Activated CD8-positive, alpha-beta memory T cell treated with anti-CD3 and anti-CD28 coated beads for 1 hour (primary cell): ENCODE measurements at regions not wholly inside any gene's neighbourhood (a gene's known extent, or its start where the extent isn't known, plus 50 kb on each side); places are given as distances from the start of the nearest gene placed in this dataset.

Experiments
- DNase-seq, 2 donors: peaks; one replicate each; pipeline ENCODE4 v3.0.0-alpha.2; 2020; ENCODE audit warnings: low read depth in 1 of 2; ENCODE audit errors: extremely low read depth in 1 of 2

- DNase-seq: no peak
Observed at GRCh38 chr7:98467570-98468312, 66.9 kb upstream of the BAIAP2L1 start.

- DNase-seq: no peak
Observed at GRCh38 chr7:98465022-98465421, 64.1 kb upstream of the BAIAP2L1 start.

GRCh38 chr7:98464558-98464940 lies 63.7 kb upstream of the BAIAP2L1 start:
- no peak for DNase-seq

DNA sequence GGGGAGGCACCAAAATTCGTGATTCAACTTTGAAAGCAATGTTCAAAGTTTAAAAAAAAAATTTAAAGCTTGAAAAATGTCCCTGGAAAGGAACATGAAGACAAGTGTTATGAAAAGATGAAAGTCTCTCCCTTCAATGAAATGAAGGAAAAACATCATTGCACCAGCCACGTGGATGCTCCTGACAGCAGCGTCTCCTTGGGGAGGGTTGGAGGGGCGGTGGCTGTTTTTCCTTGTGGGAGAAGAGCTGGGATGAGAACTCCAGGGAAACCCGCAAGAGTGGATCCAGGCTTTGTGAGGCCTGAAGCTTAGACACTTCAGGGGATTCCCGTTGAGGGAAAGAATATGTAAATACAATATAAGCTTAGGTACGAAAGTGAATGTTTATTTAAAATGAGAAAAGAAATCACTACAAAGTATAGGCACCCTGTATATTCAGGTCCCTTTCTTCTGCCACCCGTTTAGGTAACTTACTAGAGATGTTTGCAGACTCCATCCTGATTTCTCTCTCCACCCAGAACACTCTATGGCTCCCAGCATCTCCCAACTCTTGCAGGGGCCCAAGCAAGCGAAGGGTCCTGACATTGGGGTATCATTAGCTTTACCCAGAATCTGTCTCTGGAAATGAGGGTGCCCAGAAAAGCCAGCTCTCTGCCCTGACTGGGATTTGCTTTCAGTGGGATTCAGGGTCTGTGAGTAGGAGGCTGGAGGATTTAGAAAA lies 63.1 kb upstream of the BAIAP2L1 start:
- DNase-seq: no peak

GRCh38 chr7:98462911-98463633 lies 62.2 kb upstream of the BAIAP2L1 start:
- DNase-seq: no peak

DNA sequence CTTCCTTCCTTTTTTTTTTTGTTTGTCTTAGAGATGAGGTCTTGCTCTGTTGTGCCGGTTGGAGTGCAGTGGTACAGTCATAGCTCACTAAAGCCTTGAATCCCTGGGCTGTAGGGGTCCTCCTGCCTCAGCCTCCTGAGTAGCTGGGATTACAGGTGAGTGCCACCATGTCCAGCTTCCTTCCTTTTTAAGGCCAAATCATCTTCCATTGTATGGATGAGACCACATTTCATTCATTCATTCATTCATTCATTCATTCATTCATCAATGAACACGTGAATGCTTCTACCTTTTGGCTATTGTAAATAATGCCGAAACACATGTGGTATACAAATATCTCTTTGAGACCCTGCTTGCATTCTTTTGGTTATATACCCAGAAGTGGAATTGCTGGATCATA lies 60.0 kb upstream of the BAIAP2L1 start:
- no peak for DNase-seq

- no peak for DNase-seq
Observed at GRCh38 chr7:98459529-98459928, 58.6 kb upstream of the BAIAP2L1 start.

DNA sequence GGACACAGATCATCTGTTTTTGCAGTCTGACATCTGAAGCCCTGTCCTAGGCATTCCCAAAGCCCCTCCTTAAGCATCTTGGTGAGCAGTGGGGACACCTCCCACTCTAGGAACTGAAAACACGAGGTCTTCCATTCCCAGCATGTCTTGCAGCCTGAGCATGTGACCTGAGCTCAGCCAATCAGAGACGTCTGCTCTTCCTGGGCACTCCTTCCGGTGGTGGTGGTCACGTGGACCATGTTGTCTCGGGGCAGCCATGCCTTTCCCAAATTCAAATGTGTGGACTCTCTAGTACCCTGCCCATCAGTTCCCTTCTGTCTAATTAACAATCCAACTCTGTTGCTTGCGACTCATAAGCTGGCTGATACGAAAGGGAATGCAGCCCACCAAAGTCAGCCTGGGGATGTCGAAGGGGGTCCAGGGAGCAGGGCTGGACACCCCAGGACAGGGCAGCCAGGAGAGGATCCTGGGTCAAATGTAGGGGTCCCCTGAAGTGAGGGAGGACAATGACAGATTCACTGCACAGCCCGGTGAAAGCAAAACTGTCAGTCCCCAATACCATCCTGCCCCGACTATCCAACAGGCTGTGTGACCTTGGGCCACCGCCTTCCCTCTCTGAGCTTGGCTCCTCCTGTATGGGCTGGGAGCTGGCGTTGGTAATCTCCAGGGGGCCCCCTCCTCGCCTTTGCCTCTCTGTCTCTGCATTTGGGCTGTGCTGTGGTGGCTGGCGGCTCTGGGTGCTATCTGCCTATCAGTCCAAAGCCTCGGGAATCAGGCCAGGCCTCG lies 57.4 kb upstream of the BAIAP2L1 start:
- no peak for DNase-seq

- no peak for DNase-seq
Observed at GRCh38 chr7:98456866-98457265, 56.0 kb upstream of the BAIAP2L1 start.

GRCh38 chr7:98452791-98453190 lies 51.9 kb upstream of the BAIAP2L1 start:
- DNase-seq: no peak
